ENCODE measurements at regions not wholly inside any gene's neighbourhood (a gene's known extent, or its start where the extent isn't known, plus 50 kb on each side); places are given as distances from the start of the nearest gene placed in this dataset.

DNA sequence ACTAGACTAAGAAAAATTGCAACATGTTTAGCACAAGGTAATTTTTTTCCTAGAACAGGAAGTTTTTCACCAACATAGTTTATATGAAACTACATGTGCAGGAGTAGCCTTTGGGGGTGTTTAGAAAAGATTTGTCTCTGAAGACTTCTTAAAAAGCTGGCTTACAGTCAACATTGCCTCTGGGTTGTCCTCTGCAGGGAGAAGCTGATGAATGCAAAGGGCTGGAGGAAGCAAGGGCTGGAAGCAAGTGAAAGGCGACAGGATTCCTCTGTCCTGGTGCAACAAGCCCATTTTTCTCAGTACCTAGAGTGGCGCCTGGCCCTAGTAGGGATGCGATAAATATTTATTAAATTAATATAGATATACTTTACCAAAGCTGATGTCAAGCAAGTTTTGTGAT, 180.3 kb upstream of the LCORL start:
- no peaks in the 10 kb centered on the region for H3K36me3 ChIP-seq (ENCODE audit: low read depth, missing control alignments)
- TF ChIP-seq POLR2A (IDR thresholded peaks at IDR 0.05) (no peak), CTCF (IDR thresholded peaks at IDR 0.05) (no peak)
- WGBS, 2 donors = 89 to 94% methylated on average over 3 of the region's 3 CpGs
- no peaks in the 10 kb centered on the region for H3K4me1 ChIP-seq
- no peaks in the 10 kb centered on the region for H3K9me3 ChIP-seq
- no peak overlapping the region for H3K27ac ChIP-seq
- H3K27me3 ChIP-seq = no peaks in the 10 kb centered on the region
- no peak overlapping the region for H3K4me3 ChIP-seq
- DNase-seq = no peak
- intact Hi-C loops (cut with DNase I; ENCODE audit: low total_unique reads) = no loop called here

DNA sequence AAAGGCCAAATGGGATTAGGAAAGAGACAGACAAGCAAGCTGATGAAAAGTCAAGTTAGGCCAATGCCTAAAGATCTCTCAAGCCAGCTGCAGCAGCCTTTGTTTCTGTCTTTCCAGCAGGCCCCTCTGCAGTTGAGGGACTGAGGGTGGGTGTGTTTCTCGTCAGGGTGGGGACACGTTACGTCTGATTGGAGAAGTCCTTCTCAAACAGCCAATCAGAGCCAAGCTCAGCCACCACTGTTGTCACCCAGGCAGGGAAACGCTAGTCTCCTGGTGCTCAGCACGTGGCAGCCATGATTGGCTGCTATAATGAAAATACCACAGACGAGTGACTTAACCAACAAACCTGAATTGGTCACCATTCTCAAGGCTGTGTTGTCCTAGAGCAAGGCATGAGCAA, 177.1 kb upstream of the LCORL start:
- no peaks in the 10 kb centered on the region for H3K27me3 ChIP-seq
- WGBS, 2 donors = 72 to 79% methylated on average over 5 to 6 of the region's 6 CpGs
- TF ChIP-seq POLR2A (IDR thresholded peaks at IDR 0.05) (no peak), CTCF (IDR thresholded peaks at IDR 0.05) (no peak)
- DNase-seq = no peak
- H3K9me3 ChIP-seq = no peaks in the 10 kb centered on the region
- H3K36me3 ChIP-seq (ENCODE audit: low read depth, missing control alignments) = no peaks in the 10 kb centered on the region
- no peak overlapping the region for H3K27ac ChIP-seq
- H3K4me1 ChIP-seq = no peaks in the 10 kb centered on the region
- H3K4me3 ChIP-seq = no peak overlapping the region
- intact Hi-C loops (cut with DNase I; ENCODE audit: low total_unique reads) = no loop called here

- no peak for DNase-seq
- H3K4me1 ChIP-seq = no peaks in the 10 kb centered on the region
- H3K27me3 ChIP-seq = no peaks in the 10 kb centered on the region
- intact Hi-C loops (cut with DNase I; ENCODE audit: low total_unique reads) = no loop called here
- TF ChIP-seq POLR2A (IDR thresholded peaks at IDR 0.05) (no peak), CTCF (IDR thresholded peaks at IDR 0.05) (no peak)
- WGBS, 2 donors = 68 to 74% methylated on average over 5 of the region's 5 CpGs
- no peaks in the 10 kb centered on the region for H3K36me3 ChIP-seq (ENCODE audit: low read depth, missing control alignments)
- no peaks in the 10 kb centered on the region for H3K9me3 ChIP-seq
- H3K4me3 ChIP-seq = no peak overlapping the region
- H3K27ac ChIP-seq = no peak overlapping the region
Observed at GRCh38 chr4:18197467-18197866, 175.9 kb upstream of the LCORL start.

DNA sequence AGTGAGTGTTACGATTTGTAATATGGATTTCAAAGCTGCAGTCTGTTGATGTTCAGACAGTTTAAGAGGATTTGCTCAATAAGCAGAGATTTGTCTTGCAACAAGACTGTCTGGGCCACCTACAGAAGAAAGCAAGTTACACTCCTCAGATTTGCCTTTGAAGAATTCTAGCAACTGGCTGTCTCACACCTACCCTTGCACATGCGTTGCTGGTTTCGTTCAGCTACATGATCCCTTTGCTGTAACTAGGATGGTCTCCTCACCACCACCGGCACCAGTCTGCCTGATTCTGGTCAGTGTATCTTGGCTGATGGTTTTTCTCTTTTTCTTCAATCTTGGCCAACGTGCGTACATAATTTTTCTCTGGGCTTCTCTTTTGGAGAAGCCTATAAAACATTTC, 172.7 kb upstream of the LCORL start:
- no peaks in the 10 kb centered on the region for H3K27me3 ChIP-seq
- H3K27ac ChIP-seq = no peak overlapping the region
- 60 to 61% methylated on average over 6 of the region's 6 CpGs for WGBS, 2 donors
- no peaks in the 10 kb centered on the region for H3K9me3 ChIP-seq
- H3K4me1 ChIP-seq = no peaks in the 10 kb centered on the region
- no peaks in the 10 kb centered on the region for H3K36me3 ChIP-seq (ENCODE audit: low read depth, missing control alignments)
- no peak overlapping the region for H3K4me3 ChIP-seq
- intact Hi-C loops (cut with DNase I; ENCODE audit: low total_unique reads) = no loop called here
- no peak for DNase-seq
- TF ChIP-seq POLR2A (IDR thresholded peaks at IDR 0.05) (no peak), CTCF (IDR thresholded peaks at IDR 0.05) (no peak)

DNA sequence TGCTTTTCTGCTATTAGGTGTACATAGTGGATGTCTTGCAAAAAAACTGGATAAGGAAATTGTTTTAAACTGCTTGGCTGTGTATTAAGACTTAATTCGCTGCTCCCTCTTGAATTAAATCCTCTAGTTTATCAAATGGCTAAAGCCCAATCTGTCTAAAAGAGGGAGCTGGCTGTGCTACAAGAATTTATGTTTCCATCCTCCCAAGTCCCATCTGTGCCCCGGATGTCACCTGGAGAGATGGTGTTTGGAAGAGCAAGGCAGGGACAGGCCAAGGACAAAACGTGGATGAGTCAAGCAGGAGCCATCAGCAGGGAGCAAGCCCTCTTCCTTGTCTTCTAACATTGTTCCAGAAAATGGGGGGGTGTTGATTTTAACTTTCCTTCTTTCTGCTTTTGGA, 171.3 kb upstream of the LCORL start:
- Histone ChIP-seq H3K4me1 (no peaks in the 10 kb centered on the region), H3K27me3 (no peaks in the 10 kb centered on the region), H3K9me3 (no peaks in the 10 kb centered on the region), H3K36me3 (ENCODE audit: low read depth, missing control alignments) (no peaks in the 10 kb centered on the region), H3K27ac (no peak overlapping the region), H3K4me3 (no peak overlapping the region)
- intact Hi-C loops (cut with DNase I; ENCODE audit: low total_unique reads) = no loop called here
- WGBS, 2 donors = 42 to 48% methylated on average over 3 of the region's 3 CpGs
- no peak for TF ChIP-seq CTCF (IDR thresholded peaks at IDR 0.05)
- no peak for TF ChIP-seq POLR2A (IDR thresholded peaks at IDR 0.05)
- DNase-seq = no peak

All from testis (tissue), 2 donors.